Nephron progenitor cell (in vitro differentiated cells): ENCODE measurements at regions not wholly inside any gene's neighbourhood (a gene's known extent, or its start where the extent isn't known, plus 50 kb on each side); places are given as distances from the start of the nearest gene placed in this dataset.

Experiments
- DNase-seq: peaks from one replicate; pipeline ENCODE4 v3.0.0; 2021
- H3K27ac Mint-ChIP-seq: 2 replicates; pipeline ENCODE4 v1.8.0; 2021; ENCODE audit warnings: mild to moderate bottlenecking, moderate library complexity, mixed read lengths
- H3K27me3 Mint-ChIP-seq: 2 replicates; pipeline ENCODE4 v1.8.0; 2021; ENCODE audit warnings: mild to moderate bottlenecking, low read depth, mixed read lengths; ENCODE audit not compliant: poor library complexity
- H3K36me3 Mint-ChIP-seq: 2 replicates; pipeline ENCODE4 v1.8.0; 2021; ENCODE audit warnings: low read depth, mixed read lengths
- H3K4me1 Mint-ChIP-seq: 2 replicates; pipeline ENCODE4 v1.8.0; 2021; ENCODE audit warnings: mixed read lengths
- H3K4me3 Mint-ChIP-seq: 2 replicates; pipeline ENCODE4 v1.8.0; 2021; ENCODE audit warnings: mild to moderate bottlenecking, moderate library complexity, mixed read lengths
- H3K9me3 Mint-ChIP-seq: 2 replicates; pipeline ENCODE4 v1.8.0; 2021; ENCODE audit warnings: mild to moderate bottlenecking, moderate library complexity, mixed read lengths
- CTCF ChIP-seq: fragments of 200-600 bp; sonication (generic); IDR thresholded peaks from 2 replicates; pipeline ENCODE4 v1.5.0; 2021; ENCODE audit warnings: antibody characterized with exemption

DNA sequence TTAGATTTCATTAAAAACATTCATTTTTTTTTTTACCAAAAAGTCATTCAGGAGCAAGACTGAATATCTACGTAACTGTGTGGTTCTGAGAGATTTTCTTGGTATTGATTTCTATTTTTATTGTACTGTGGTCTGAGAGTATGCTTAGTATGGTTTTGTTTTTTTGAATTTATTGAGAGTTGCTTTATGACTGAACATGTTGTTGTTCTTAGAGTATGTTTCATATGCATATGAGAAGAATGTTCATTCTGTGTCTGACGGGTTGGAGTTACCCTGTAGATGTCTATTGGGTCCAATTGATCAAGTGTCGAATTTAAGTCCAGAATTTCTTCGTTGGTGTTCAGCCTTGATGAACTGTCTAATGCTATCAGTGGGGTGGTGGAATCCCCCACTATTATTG lies 306.0 kb upstream of the KCNJ16 start:
- Mint-ChIP-seq H3K4me3 (no peak overlapping the region), H3K36me3 (no peaks in the 10 kb centered on the region), H3K27me3 (peaks cover 3% of the 10 kb centered on the region), H3K27ac (no peak overlapping the region), H3K4me1 (no peaks in the 10 kb centered on the region), H3K9me3 (no peaks in the 10 kb centered on the region)
- TF ChIP-seq CTCF, result no peak
- no peak for DNase-seq

DNA sequence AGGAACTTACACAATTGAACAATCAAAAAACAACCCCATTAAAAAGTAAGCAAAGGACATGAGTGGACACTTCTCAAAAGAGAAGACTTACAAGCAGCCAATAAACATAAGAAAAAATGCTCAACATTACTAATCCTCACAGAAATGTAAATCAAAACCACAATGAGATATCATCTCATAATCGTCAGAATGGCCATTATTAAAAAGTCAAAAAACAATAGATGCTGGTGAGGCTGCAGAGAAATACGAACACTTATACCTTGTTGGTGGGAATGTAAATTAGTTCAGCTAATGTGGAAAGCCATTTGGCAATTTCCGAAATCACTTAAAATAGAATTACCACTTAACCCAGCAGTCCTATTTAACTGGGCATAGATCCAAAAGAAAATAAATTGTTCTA lies 301.9 kb upstream of the KCNJ16 start:
- no peak overlapping the region for H3K27ac Mint-ChIP-seq
- H3K4me1 Mint-ChIP-seq, result no peaks in the 10 kb centered on the region
- H3K9me3 Mint-ChIP-seq, result no peaks in the 10 kb centered on the region
- no peak overlapping the region for H3K4me3 Mint-ChIP-seq
- H3K27me3 Mint-ChIP-seq, result peaks cover 3% of the 10 kb centered on the region
- no peak for TF ChIP-seq CTCF
- DNase-seq, result no peak
- no peaks in the 10 kb centered on the region for H3K36me3 Mint-ChIP-seq

- TF ChIP-seq CTCF, result no peak
- no peak for DNase-seq
- peaks cover 18% of the 10 kb centered on the region for H3K9me3 Mint-ChIP-seq
- peaks cover 3% of the 10 kb centered on the region for H3K27me3 Mint-ChIP-seq
- no peak overlapping the region for H3K4me3 Mint-ChIP-seq
- H3K27ac Mint-ChIP-seq, result peak overlapping the region; percentile 67
- no peaks in the 10 kb centered on the region for H3K36me3 Mint-ChIP-seq
- no peaks in the 10 kb centered on the region for H3K4me1 Mint-ChIP-seq
These were observed 295.4 kb upstream of the KCNJ16 start for GRCh38 chr17:69779378-69780214.

- no peak for TF ChIP-seq CTCF
- no peak for DNase-seq
- no peak overlapping the region for H3K27ac Mint-ChIP-seq
- H3K9me3 Mint-ChIP-seq, result peaks cover 23% of the 10 kb centered on the region
- peaks cover 3% of the 10 kb centered on the region for H3K27me3 Mint-ChIP-seq
- no peak overlapping the region for H3K4me3 Mint-ChIP-seq
- no peaks in the 10 kb centered on the region for H3K36me3 Mint-ChIP-seq
- no peaks in the 10 kb centered on the region for H3K4me1 Mint-ChIP-seq
These were observed 291.2 kb upstream of the KCNJ16 start for GRCh38 chr17:69783865-69784264.

GRCh38 chr17:69788957-69789356 lies 286.1 kb upstream of the KCNJ16 start:
- H3K9me3 Mint-ChIP-seq, result peaks cover 7% of the 10 kb centered on the region
- H3K4me1 Mint-ChIP-seq, result no peaks in the 10 kb centered on the region
- H3K36me3 Mint-ChIP-seq, result no peaks in the 10 kb centered on the region
- H3K27ac Mint-ChIP-seq, result no peak overlapping the region
- no peak for TF ChIP-seq CTCF
- H3K4me3 Mint-ChIP-seq, result no peak overlapping the region
- H3K27me3 Mint-ChIP-seq, result no peaks in the 10 kb centered on the region
- no peak for DNase-seq

DNA sequence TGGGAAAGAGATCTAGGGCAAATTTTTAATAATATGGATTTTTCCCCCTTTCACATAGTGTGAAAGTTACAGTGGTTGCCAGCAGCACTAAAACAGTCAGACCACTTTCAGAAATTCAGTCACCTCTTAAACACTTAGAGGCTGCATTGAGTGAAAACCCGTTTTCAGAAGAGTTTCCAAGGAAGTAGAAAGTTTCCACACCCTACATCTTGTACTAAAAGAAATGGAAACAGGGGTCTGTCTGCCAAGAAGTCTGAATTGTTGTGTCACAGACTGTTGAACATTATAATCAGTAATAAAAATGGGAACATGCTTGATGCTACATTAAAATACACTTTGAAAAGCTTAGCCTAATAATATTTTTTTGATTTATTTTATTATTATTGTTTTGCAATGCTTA lies 278.9 kb upstream of the KCNJ16 start:
- DNase-seq, result no peak
- no peak for TF ChIP-seq CTCF
- Mint-ChIP-seq H3K9me3 (no peaks in the 10 kb centered on the region), H3K27me3 (no peaks in the 10 kb centered on the region), H3K4me1 (no peaks in the 10 kb centered on the region), H3K36me3 (no peaks in the 10 kb centered on the region), H3K27ac (no peak overlapping the region), H3K4me3 (no peak overlapping the region)
